ENCODE measurements at regions not wholly inside any gene's neighbourhood (a gene's known extent, or its start where the extent isn't known, plus 50 kb on each side); places are given as distances from the start of the nearest gene placed in this dataset.

DNA sequence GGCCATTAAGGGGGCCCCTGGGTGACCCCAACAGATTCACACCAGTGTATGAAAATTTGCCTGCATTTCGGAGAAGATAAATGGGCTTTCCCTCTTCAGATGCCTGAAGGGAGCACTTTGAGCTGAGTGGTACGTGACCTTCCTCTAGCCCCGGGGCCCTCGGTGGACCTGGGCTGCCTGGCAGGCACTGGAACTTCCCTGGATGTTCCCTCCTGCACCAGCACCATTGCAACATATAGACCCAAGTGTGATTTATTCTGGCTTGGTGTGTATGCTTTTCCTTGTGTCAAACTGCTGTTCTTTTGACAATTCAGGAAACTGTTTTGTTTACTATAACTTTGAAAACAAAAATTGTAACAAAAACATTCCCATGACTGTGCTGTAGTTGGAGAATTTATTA, 93.8 kb downstream of the TNFRSF13B start:
- Histone ChIP-seq H4K20me1 (replicated peaks; ENCODE audit: control insufficient read depth, insufficient read depth, low read length) (no peaks in the 10 kb centered on the region), H3K4me3 (no peak overlapping the region), H3K9me3 (replicated peaks; ENCODE audit: control insufficient read depth, insufficient read depth, low read depth, low read length) (no peaks in the 10 kb centered on the region), H3K9ac (ENCODE audit: insufficient read depth in 1 of 2, low read depth in 2 of 2, low read length in 2 of 2) (no peak overlapping the region), H3K36me3 (ENCODE audit: control insufficient read depth, insufficient read depth, low read length) (no peaks in the 10 kb centered on the region), H3K9me1 (ENCODE audit: control insufficient read depth, insufficient read depth, low read length) (no peaks in the 10 kb centered on the region), H3K27ac (ENCODE audit: extremely low read depth, low read depth, low read length) (no peak overlapping the region), H3K27me3 (ENCODE audit: control insufficient read depth in 2 of 2, insufficient read depth in 2 of 2, low read length in 2 of 2) (peaks cover 0 to 12% of the 10 kb centered on the region in 2 experiments; a peak in 2 of 5 replicates), H3K4me1 (replicated peaks in 1 of 2; ENCODE audit: control insufficient read depth in 2 of 2, insufficient read depth in 2 of 2, low read length in 2 of 2) (no peaks in the 10 kb centered on the region), H3K79me2 (ENCODE audit: control insufficient read depth, insufficient read depth, low read length) (no peaks in the 10 kb centered on the region), H2AFZ (ENCODE audit: low read depth, low read length) (no peak overlapping the region), H3K4me2 (ENCODE audit: insufficient read depth, low read length) (no peak overlapping the region)
- no peak for FAIRE-seq
- in situ Hi-C loops (cut with MboI) = no loop called here
- no peak for ATAC-seq
- BruUV-seq (replicated peaks) = no TSS peak
- intact Hi-C loops (cut with micrococcal nuclease) = no loop called here
- WGBS (ENCODE audit: insufficient coverage, low coverage, missing lambda C conversion rate) = 0% methylated on average over 4 of the region's 4 CpGs
- ChIA-PET POLR2A (no interaction called here), CTCF (ENCODE audit: low intra/inter-chr PET ratio) (no interaction called here)
- DNase-seq (ENCODE audit: extremely low read depth in 1 of 4, low spot score in 3 of 4) = no peak
- TF ChIP-seq U2AF1 (optimal IDR thresholded peaks at IDR 0.05; ENCODE audit: low read depth, low read length) (no peak), ZNF121 (CRISPR knock-in tag; conservative IDR thresholded peaks at IDR 0.05) (no peak)

DNA sequence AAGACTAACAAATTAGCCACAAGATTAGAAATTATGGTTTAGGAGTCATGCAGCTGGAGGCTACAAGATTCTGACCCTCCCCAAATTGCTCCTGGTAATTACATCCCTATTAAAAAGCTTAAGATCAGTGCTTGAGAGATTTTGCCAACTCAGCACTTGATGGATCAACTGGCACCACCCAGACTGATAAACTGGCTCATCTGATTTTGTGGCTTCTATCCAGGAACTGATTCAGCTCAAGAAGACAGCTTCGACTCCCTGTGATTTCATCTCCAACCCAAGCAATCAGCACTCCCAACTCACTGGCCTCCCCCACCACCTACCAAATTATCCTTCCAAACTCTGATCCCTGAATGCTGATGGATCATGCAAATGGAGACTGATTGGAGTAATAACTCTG, 94.8 kb downstream of the TNFRSF13B start:
- in situ Hi-C loops (cut with MboI) (no loop called here), intact Hi-C loops (cut with micrococcal nuclease) (no loop called here)
- H3K4me2 ChIP-seq (ENCODE audit: insufficient read depth, low read length) = no peak overlapping the region
- H3K4me3 ChIP-seq = no peak overlapping the region
- DNase-seq (ENCODE audit: extremely low read depth in 1 of 4, low spot score in 3 of 4) (no peak), FAIRE-seq (no peak), ATAC-seq (no peak)
- no peak overlapping the region for H3K27ac ChIP-seq (ENCODE audit: extremely low read depth, low read depth, low read length)
- no peaks in the 10 kb centered on the region for H3K79me2 ChIP-seq (ENCODE audit: control insufficient read depth, insufficient read depth, low read length)
- H4K20me1 ChIP-seq (replicated peaks; ENCODE audit: control insufficient read depth, insufficient read depth, low read length) = no peaks in the 10 kb centered on the region
- ChIA-PET CTCF (ENCODE audit: low intra/inter-chr PET ratio) (no interaction called here), POLR2A (no interaction called here)
- H3K4me1 ChIP-seq (replicated peaks in 1 of 2; ENCODE audit: control insufficient read depth in 2 of 2, insufficient read depth in 2 of 2, low read length in 2 of 2) = no peaks in the 10 kb centered on the region
- no peaks in the 10 kb centered on the region for H3K9me1 ChIP-seq (ENCODE audit: control insufficient read depth, insufficient read depth, low read length)
- H3K27me3 ChIP-seq (ENCODE audit: control insufficient read depth in 2 of 2, insufficient read depth in 2 of 2, low read length in 2 of 2) = peaks cover 0 to 15% of the 10 kb centered on the region in 2 experiments; a peak in 2 of 5 replicates
- no peaks in the 10 kb centered on the region for H3K9me3 ChIP-seq (replicated peaks; ENCODE audit: control insufficient read depth, insufficient read depth, low read depth, low read length)
- no peak overlapping the region for H3K9ac ChIP-seq (ENCODE audit: insufficient read depth in 1 of 2, low read depth in 2 of 2, low read length in 2 of 2)
- no TSS peak for BruUV-seq (replicated peaks)
- 0% methylated on average over 1 of the region's 1 CpG for WGBS (ENCODE audit: insufficient coverage, low coverage, missing lambda C conversion rate)
- no peaks in the 10 kb centered on the region for H3K36me3 ChIP-seq (ENCODE audit: control insufficient read depth, insufficient read depth, low read length)
- H2AFZ ChIP-seq (ENCODE audit: low read depth, low read length) = no peak overlapping the region
- no peak for TF ChIP-seq KLF10 (CRISPR knock-in tag; IDR thresholded peaks at IDR 0.05)
- TF ChIP-seq, protein P1, sequence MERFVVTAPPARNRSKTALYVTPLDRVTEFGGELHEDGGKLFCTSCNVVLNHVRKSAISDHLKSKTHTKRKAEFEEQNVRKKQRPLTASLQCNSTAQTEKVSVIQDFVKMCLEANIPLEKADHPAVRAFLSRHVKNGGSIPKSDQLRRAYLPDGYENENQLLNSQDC (CRISPR knock-in tag; IDR thresholded peaks at IDR 0.05) = no peak
- no peak for TF ChIP-seq NFRKB (IDR thresholded peaks at IDR 0.05; ENCODE audit: low read depth)
- TF ChIP-seq CHD2 (IDR thresholded peaks at IDR 0.05; ENCODE audit: low read depth, low read length) = no peak
- TF ChIP-seq FUS (optimal IDR thresholded peaks at IDR 0.05; ENCODE audit: low read depth, low read length) = no peak
- no peak for TF ChIP-seq TAL1 (IDR thresholded peaks at IDR 0.05)
- no peak for TF ChIP-seq HMG20A (CRISPR knock-in tag; conservative IDR thresholded peaks at IDR 0.05)
- TF ChIP-seq, protein P2, sequence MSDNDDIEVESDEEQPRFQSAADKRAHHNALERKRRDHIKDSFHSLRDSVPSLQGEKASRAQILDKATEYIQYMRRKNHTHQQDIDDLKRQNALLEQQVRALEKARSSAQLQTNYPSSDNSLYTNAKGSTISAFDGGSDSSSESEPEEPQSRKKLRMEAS (CRISPR knock-in tag; IDR thresholded peaks at IDR 0.05) = no peak
- no peak for TF ChIP-seq MCM3 (IDR thresholded peaks at IDR 0.05)
- TF ChIP-seq C11orf30 (IDR thresholded peaks at IDR 0.05; ENCODE audit: low read depth) = peak; percentile 60
- TF ChIP-seq ZSCAN32 (CRISPR knock-in tag; IDR thresholded peaks at IDR 0.05) = no peak
- no peak for TF ChIP-seq GTF2A2 (tag; IDR thresholded peaks at IDR 0.05)
- peak; percentile 60 for TF ChIP-seq MAFK (IDR thresholded peaks at IDR 0.05; ENCODE audit: low read length)
- no peak for TF ChIP-seq ZFP36 (IDR thresholded peaks at IDR 0.05; ENCODE audit: low read depth, low read length, partially characterized antibody)
- TF ChIP-seq MAFF (IDR thresholded peaks at IDR 0.05; ENCODE audit: low read length) = peak; percentile 49
- TF ChIP-seq MAFG (tag; conservative IDR thresholded peaks at IDR 0.05) = peak; percentile 49; the same call in 1 of the 2 replicates
- TF ChIP-seq, protein P3, sequence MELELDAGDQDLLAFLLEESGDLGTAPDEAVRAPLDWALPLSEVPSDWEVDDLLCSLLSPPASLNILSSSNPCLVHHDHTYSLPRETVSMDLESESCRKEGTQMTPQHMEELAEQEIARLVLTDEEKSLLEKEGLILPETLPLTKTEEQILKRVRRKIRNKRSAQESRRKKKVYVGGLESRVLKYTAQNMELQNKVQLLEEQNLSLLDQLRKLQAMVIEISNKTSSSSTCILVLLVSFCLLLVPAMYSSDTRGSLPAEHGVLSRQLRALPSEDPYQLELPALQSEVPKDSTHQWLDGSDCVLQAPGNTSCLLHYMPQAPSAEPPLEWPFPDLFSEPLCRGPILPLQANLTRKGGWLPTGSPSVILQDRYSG (tag; conservative IDR thresholded peaks at IDR 0.05; ENCODE audit: low read depth) = no peak
- peak; percentile 69 for TF ChIP-seq ZNF316 (IDR thresholded peaks at IDR 0.05)

Measured in K562 (cell line).